ENCODE measurements at regions not wholly inside any gene's neighbourhood (a gene's known extent, or its start where the extent isn't known, plus 50 kb on each side); places are given as distances from the start of the nearest gene placed in this dataset.
A peak's percentile ranks its signal among the peaks of the same experiment; 100 is the strongest.

- DNase-seq: peak; percentile 33
These were observed 69.1 kb upstream of the PUM3 start for GRCh38 chr9:2913026-2913425.

- no peak for DNase-seq
These were observed 63.5 kb upstream of the PUM3 start for GRCh38 chr9:2907411-2907810.

GRCh38 chr9:2904242-2904930, 60.5 kb upstream of the PUM3 start:
- DNase-seq: no peak
